HFFc6 (cell line): ENCODE measurements at regions not wholly inside any gene's neighbourhood (a gene's known extent, or its start where the extent isn't known, plus 50 kb on each side); places are given as distances from the start of the nearest gene placed in this dataset.

Source experiments
- DNase-seq: peaks from one replicate; pipeline ENCODE4 v3.0.0-alpha.2; 2018
- H3K27ac Mint-ChIP-seq: 2 replicates; pipeline ENCODE4 v1.8.0; 2020; ENCODE audit warnings: mild to moderate bottlenecking, mixed read lengths
- H3K27me3 Mint-ChIP-seq: 2 replicates; pipeline ENCODE4 v1.8.0; 2021; ENCODE audit warnings: mild to moderate bottlenecking, moderate library complexity, mixed read lengths; ENCODE audit not compliant: insufficient read depth
- H3K36me3 Mint-ChIP-seq: 2 replicates; pipeline ENCODE4 v1.8.0; 2021; ENCODE audit warnings: low read depth, mixed read lengths
- H3K4me1 Mint-ChIP-seq: 2 replicates; pipeline ENCODE4 v1.8.0; 2020; ENCODE audit warnings: low read depth, mixed read lengths
- H3K4me3 Mint-ChIP-seq: 2 replicates; pipeline ENCODE4 v1.8.0; 2020; ENCODE audit warnings: mild to moderate bottlenecking, moderate library complexity, mixed read lengths
- H3K9me3 Mint-ChIP-seq: 2 replicates; pipeline ENCODE4 v1.8.0; 2020; ENCODE audit warnings: mild to moderate bottlenecking, mixed read lengths
- TF ChIP-seq, protein P1 (sequence below): fragments of 200-600 bp; sonication (generic); IDR thresholded peaks from 2 replicates; pipeline ENCODE4 v1.5.0; 2021; ENCODE audit warnings: antibody characterized with exemption, mild to moderate bottlenecking

DNA sequence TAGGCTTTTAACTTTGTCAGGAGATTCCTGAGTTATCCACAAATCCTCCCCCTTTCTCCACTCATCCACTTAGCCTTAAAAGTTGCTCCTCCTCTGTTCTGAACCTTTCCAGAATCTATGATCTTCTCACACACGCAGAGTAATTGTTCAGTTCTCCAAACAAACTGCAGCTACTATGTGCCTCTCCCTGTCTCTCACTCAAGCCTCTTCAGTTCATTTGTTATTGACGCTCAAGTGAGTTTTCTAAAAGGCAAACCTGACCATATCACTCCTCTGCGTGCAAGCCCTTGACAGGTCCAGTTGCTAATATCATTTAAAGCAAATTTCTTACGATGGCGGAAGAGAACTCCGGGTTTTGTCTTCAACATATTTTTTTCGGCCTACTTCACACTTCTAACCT is 1169.7 kb upstream of the TENM4 start:
- Mint-ChIP-seq H3K36me3 (no peaks in the 10 kb centered on the region), H3K9me3 (peaks cover 28% of the 10 kb centered on the region), H3K27me3 (no peaks in the 10 kb centered on the region; the same call in 1 of the 2 replicates), H3K4me3 (no peak overlapping the region), H3K4me1 (no peaks in the 10 kb centered on the region), H3K27ac (no peak overlapping the region)
- TF ChIP-seq, protein P1, sequence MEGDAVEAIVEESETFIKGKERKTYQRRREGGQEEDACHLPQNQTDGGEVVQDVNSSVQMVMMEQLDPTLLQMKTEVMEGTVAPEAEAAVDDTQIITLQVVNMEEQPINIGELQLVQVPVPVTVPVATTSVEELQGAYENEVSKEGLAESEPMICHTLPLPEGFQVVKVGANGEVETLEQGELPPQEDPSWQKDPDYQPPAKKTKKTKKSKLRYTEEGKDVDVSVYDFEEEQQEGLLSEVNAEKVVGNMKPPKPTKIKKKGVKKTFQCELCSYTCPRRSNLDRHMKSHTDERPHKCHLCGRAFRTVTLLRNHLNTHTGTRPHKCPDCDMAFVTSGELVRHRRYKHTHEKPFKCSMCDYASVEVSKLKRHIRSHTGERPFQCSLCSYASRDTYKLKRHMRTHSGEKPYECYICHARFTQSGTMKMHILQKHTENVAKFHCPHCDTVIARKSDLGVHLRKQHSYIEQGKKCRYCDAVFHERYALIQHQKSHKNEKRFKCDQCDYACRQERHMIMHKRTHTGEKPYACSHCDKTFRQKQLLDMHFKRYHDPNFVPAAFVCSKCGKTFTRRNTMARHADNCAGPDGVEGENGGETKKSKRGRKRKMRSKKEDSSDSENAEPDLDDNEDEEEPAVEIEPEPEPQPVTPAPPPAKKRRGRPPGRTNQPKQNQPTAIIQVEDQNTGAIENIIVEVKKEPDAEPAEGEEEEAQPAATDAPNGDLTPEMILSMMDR = no peak
- no peak for DNase-seq

DNA sequence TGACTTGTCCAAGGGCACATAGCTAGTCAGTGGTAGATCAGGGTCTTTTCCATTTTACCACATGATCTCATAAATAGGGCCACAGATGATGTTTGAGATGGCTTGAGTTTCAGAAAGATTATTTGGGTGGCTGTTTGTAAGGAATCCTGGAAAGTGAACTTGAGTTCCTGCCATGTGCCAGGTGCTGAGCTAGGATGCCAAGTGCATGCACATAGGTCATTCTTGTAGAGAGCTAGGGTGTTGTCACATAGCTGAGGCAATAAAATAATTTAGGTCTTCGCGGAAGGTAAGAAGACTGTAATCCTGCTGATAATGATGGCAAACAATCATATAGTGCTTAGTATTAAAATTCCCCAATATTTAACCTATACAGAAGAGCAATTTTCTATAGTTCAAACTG is 1162.6 kb upstream of the TENM4 start:
- Mint-ChIP-seq H3K9me3 (peaks cover 29% of the 10 kb centered on the region), H3K27me3 (no peaks in the 10 kb centered on the region), H3K27ac (no peak overlapping the region), H3K4me1 (no peaks in the 10 kb centered on the region), H3K36me3 (no peaks in the 10 kb centered on the region), H3K4me3 (no peak overlapping the region)
- TF ChIP-seq, protein P1 = no peak
- no peak for DNase-seq

DNA sequence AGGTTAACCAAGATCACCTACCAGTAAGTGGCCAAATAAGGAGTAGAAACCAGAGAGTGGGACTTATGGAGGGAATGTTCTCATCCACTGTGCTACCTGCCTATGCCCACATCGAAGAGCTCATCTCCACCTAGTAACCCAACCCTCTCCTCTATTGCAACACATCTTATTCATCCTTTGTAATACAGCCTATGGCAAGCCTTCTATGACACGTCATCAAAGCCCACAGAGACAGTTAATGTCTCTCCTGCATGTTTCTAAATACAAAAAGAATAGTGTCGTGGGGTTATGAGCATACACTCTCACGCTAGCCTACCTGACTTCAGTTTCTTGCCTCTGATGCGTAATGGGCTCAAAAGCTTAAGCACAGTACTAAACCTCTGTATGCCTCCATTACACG is 1158.1 kb upstream of the TENM4 start:
- no peak overlapping the region for H3K4me3 Mint-ChIP-seq

DNA sequence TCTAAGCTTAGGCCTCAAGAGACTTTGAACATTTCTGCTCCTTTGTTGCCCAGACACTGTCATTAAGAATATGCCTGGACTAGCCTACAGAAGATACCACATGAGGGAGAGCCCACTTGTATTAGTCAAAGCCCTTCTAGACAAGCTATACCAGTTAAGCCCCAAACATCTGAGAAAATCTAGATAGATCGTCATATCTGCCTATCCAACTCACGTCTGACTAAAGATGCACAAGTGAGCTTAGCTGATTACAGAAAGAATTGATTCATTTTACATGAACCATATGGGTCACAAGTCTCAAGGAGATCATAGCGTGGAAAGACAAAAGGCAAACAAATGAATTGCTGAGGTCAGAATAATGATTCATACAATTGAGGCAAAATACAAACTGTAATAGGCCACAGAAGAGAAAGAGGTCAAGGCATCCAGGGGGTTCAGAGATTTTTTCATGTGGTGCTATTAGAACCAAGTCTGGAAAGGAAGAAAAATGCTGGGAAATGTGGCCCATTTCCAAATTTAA is 1155.5 kb upstream of the TENM4 start:
- Mint-ChIP-seq H3K27me3 (no peaks in the 10 kb centered on the region), H3K27ac (no peak overlapping the region), H3K4me1 (no peaks in the 10 kb centered on the region), H3K36me3 (no peaks in the 10 kb centered on the region; the same call in 1 of the 2 replicates), H3K9me3 (peaks cover 35% of the 10 kb centered on the region), H3K4me3 (no peak overlapping the region)
- TF ChIP-seq, protein P1 = no peak
- no peak for DNase-seq

More for the DNA sequence above, 1158.1 kb upstream of the TENM4 start:
- no peaks in the 10 kb centered on the region for H3K27me3 Mint-ChIP-seq
- peaks cover 36% of the 10 kb centered on the region for H3K9me3 Mint-ChIP-seq
- no peaks in the 10 kb centered on the region for H3K4me1 Mint-ChIP-seq
- no peak for DNase-seq
- TF ChIP-seq, protein P1 = no peak
- no peak overlapping the region for H3K27ac Mint-ChIP-seq
- no peaks in the 10 kb centered on the region; the same call in 1 of the 2 replicates for H3K36me3 Mint-ChIP-seq

DNA sequence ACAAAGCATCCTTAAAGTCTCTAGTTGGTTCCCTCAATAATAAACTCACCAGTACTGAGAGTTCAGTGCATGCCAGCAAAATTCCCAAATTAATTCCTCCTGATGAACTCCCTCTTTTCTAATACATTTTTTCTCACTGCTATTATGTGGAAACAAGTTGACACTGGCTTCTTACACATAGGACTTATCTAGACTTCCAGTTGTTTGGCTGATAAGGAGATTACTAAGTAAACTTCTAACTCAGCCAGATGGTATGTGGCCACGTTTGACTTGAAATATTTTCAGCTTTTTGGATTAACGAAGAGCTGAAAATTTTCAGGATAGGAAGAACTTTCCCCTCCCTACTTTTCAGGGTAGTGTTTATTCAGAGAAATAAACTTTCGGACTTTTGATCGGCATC is 1154.2 kb upstream of the TENM4 start:
- TF ChIP-seq, protein P1 = no peak
- H3K4me1 Mint-ChIP-seq = no peaks in the 10 kb centered on the region
- no peaks in the 10 kb centered on the region for H3K27me3 Mint-ChIP-seq
- peaks cover 41% of the 10 kb centered on the region for H3K9me3 Mint-ChIP-seq
- H3K27ac Mint-ChIP-seq = no peak overlapping the region
- H3K4me3 Mint-ChIP-seq = no peak overlapping the region
- no peak for DNase-seq
- no peaks in the 10 kb centered on the region; the same call in 1 of the 2 replicates for H3K36me3 Mint-ChIP-seq
